ENCODE measurements at regions not wholly inside any gene's neighbourhood (a gene's known extent, or its start where the extent isn't known, plus 50 kb on each side); places are given as distances from the start of the nearest gene placed in this dataset.
"Not testable (repeated sequence)": the region's sequence is repeated elsewhere in the genome, so short reads cannot be mapped to it uniquely, and the experiment has no call there.

GRCh38 chr18:73535189-73535588 is 612.4 kb downstream of the FBXO15 start:
- no peak for DNase-seq
- Histone ChIP-seq H3K27me3 (no peaks in the 10 kb centered on the region), H3K4me3 (no peak overlapping the region), H3K36me3 (no peaks in the 10 kb centered on the region), H3K4me1 (no peaks in the 10 kb centered on the region), H3K9me3 (no peaks in the 10 kb centered on the region), H3K27ac (no peak overlapping the region)
- intact Hi-C loops (cut with DNase I): no loop called here
- TF ChIP-seq POLR2A (IDR thresholded peaks at IDR 0.05): no peak
- WGBS, 2 donors: 79 to 88% methylated on average over 6 of the region's 6 CpGs

- 93 to 96% methylated on average over 3 of the region's 3 CpGs for WGBS, 2 donors
- H3K36me3 ChIP-seq: no peaks in the 10 kb centered on the region
These were observed 616.0 kb downstream of the FBXO15 start for GRCh38 chr18:73531601-73532000.

GRCh38 chr18:73528066-73528465 is 619.6 kb downstream of the FBXO15 start:
- H3K4me1 ChIP-seq: no peaks in the 10 kb centered on the region
- DNase-seq: no peak
- H3K27me3 ChIP-seq: no peaks in the 10 kb centered on the region
- H3K4me3 ChIP-seq: no peak overlapping the region
- H3K36me3 ChIP-seq: no peaks in the 10 kb centered on the region
- intact Hi-C loops (cut with DNase I): no loop called here
- WGBS, 2 donors: 20 to 74% methylated on average over 7 of the region's 7 CpGs
- H3K9me3 ChIP-seq: no peaks in the 10 kb centered on the region
- no peak overlapping the region for H3K27ac ChIP-seq
- no peak for TF ChIP-seq POLR2AphosphoS5 (IDR thresholded peaks at IDR 0.05)
- TF ChIP-seq CTCF (IDR thresholded peaks at IDR 0.05): no peak
- no peak for TF ChIP-seq EP300 (IDR thresholded peaks at IDR 0.05)
- TF ChIP-seq POLR2A (IDR thresholded peaks at IDR 0.05): no peak

More at GRCh38 chr18:73531601-73532000, 616.0 kb downstream of the FBXO15 start:
- H3K27ac ChIP-seq: no peak overlapping the region
- no peaks in the 10 kb centered on the region for H3K4me1 ChIP-seq
- no peaks in the 10 kb centered on the region for H3K27me3 ChIP-seq
- H3K4me3 ChIP-seq: no peak overlapping the region
- DNase-seq: no peak
- no peaks in the 10 kb centered on the region for H3K9me3 ChIP-seq
- intact Hi-C loops (cut with DNase I): no loop called here
- TF ChIP-seq CTCF (IDR thresholded peaks at IDR 0.05) (no peak), EP300 (IDR thresholded peaks at IDR 0.05) (no peak), POLR2AphosphoS5 (IDR thresholded peaks at IDR 0.05) (no peak), POLR2A (IDR thresholded peaks at IDR 0.05) (no peak)

- 74 to 76% methylated on average over 5 of the region's 5 CpGs for WGBS, 2 donors
- H3K4me1 ChIP-seq: no peaks in the 10 kb centered on the region
- no peak overlapping the region for H3K4me3 ChIP-seq
- H3K27ac ChIP-seq: no peak overlapping the region
- intact Hi-C loops (cut with DNase I): no loop called here
- H3K36me3 ChIP-seq: no peaks in the 10 kb centered on the region
- TF ChIP-seq POLR2AphosphoS5 (IDR thresholded peaks at IDR 0.05) (no peak), EP300 (IDR thresholded peaks at IDR 0.05) (no peak), POLR2A (IDR thresholded peaks at IDR 0.05) (no peak), CTCF (IDR thresholded peaks at IDR 0.05) (no peak)
- DNase-seq: no peak
- no peaks in the 10 kb centered on the region for H3K27me3 ChIP-seq
- no peaks in the 10 kb centered on the region for H3K9me3 ChIP-seq
These were observed 627.4 kb downstream of the FBXO15 start for GRCh38 chr18:73520229-73520628.

GRCh38 chr18:73516056-73516455 is 631.6 kb downstream of the FBXO15 start:
- H3K4me3 ChIP-seq; DNase-seq; H3K9me3 ChIP-seq; H3K27ac ChIP-seq; intact Hi-C loops (cut with DNase I); H3K4me1 ChIP-seq; H3K27me3 ChIP-seq; H3K36me3 ChIP-seq: not testable (repeated sequence)
- WGBS, 2 donors: 86 to 93% methylated on average over 2 of the region's 2 CpGs

GRCh38 chr18:73514449-73514848 is 633.2 kb downstream of the FBXO15 start:
- intact Hi-C loops (cut with DNase I): no loop called here
- Histone ChIP-seq H3K4me3 (no peak overlapping the region), H3K9me3 (no peaks in the 10 kb centered on the region), H3K36me3 (no peaks in the 10 kb centered on the region), H3K27ac (no peak overlapping the region), H3K27me3 (no peaks in the 10 kb centered on the region), H3K4me1 (no peaks in the 10 kb centered on the region)
- DNase-seq: no peak
- TF ChIP-seq POLR2AphosphoS5 (IDR thresholded peaks at IDR 0.05) (no peak), CTCF (IDR thresholded peaks at IDR 0.05) (no peak)
- WGBS, 2 donors: 78 to 94% methylated on average over 1 of the region's 1 CpG
